RWPE2 (cell line): ENCODE measurements at regions not wholly inside any gene's neighbourhood (a gene's known extent, or its start where the extent isn't known, plus 50 kb on each side); places are given as distances from the start of the nearest gene placed in this dataset.
"Not testable (repeated sequence)": the region's sequence is repeated elsewhere in the genome, so short reads cannot be mapped to it uniquely, and the experiment has no call there.

ENCODE experiments used
- ATAC-seq: fragments of 200-7000 bp; cut with Tn5 transposase; 3 replicates; pipeline ENCODE4 v1.9.1; 2021; ENCODE audit warnings: low read depth
- DNase-seq: peaks from one replicate; pipeline ENCODE4 v3.0.0-alpha.2; 2020; ENCODE audit warnings: low spot score
- H3K27ac ChIP-seq: fragments of 450-650 bp; 2 replicates; pipeline ENCODE4 v1.5.1; 2017; ENCODE audit warnings: mild to moderate bottlenecking; ENCODE audit not compliant: poor library complexity, severe bottlenecking
- H3K27me3 ChIP-seq: fragments of 250-450 bp; sonication (Bioruptor Pico); 2 replicates; pipeline ENCODE4 v1.5.1; 2021; ENCODE audit warnings: mild to moderate bottlenecking, moderate library complexity; ENCODE audit not compliant: insufficient read depth, poor library complexity, severe bottlenecking
- H3K36me3 ChIP-seq: fragments of 250-450 bp; sonication (Bioruptor Pico); 2 replicates; pipeline ENCODE4 v1.5.1; 2020; ENCODE audit warnings: low read depth, mild to moderate bottlenecking, moderate library complexity
- H3K4me1 ChIP-seq: fragments of 250-450 bp; sonication (Bioruptor Pico); 2 replicates; pipeline ENCODE4 v1.5.1; 2021; ENCODE audit warnings: mild to moderate bottlenecking, moderate library complexity; ENCODE audit not compliant: insufficient read depth, poor library complexity, severe bottlenecking
- H3K4me3 ChIP-seq: fragments of 250-450 bp; sonication (Bioruptor Pico); 2 replicates; pipeline ENCODE4 v1.5.1; 2021; ENCODE audit warnings: mild to moderate bottlenecking, moderate library complexity; ENCODE audit not compliant: severe bottlenecking
- H3K9me3 ChIP-seq: fragments of 250-450 bp; sonication (Bioruptor Pico); 2 replicates; pipeline ENCODE4 v1.5.1; 2021; ENCODE audit warnings: mild to moderate bottlenecking, moderate library complexity; ENCODE audit not compliant: severe bottlenecking

DNA sequence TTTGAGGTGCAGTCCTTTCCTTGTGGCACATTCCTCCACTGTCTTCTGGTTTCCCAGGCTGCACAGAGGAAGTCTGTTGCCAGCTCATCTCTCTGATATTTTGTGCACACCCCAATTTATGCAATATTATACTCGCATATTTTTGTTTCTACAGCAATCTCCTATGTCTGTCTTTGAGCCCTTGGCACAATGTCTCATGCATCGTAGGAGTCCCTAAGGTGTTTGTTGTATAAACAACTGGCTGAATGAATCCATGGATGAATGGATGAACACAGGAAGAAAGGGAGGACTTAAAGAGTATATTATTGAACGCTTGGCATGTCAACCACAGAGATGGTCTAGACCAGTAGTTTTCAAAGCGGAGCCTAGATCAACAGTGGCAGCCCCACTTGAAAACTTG is 2907.0 kb downstream of the RPIA start:
- DNase-seq = peak; percentile 71
- Histone ChIP-seq H3K27ac (peak overlapping the region; percentile 98), H3K4me1 (peaks cover 17% of the 10 kb centered on the region)
- ATAC-seq, H3K4me3 ChIP-seq, H3K36me3 ChIP-seq, H3K27me3 ChIP-seq, H3K9me3 ChIP-seq: not testable (repeated sequence)

DNA sequence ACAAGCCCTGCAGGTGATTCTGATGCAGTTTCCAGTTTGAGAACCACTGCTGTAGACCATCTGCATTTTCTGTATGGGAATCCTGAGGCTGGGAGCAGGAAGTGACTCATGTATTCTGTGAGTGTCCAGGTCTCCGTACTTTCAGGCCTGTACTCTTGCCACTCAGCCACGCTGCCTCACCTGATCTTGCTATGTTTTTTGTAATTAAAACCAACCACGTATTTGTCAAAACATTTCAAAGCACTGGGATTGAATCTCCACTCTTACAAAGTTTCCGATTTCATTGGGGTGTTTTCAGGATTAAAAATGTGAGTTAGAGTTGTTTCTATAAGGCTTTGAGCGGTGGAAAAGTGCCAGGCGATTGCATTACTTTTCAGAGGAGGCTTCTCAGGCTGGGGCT is 2907.5 kb downstream of the RPIA start:
- not testable (repeated sequence) for H3K9me3 ChIP-seq, H3K36me3 ChIP-seq, H3K27me3 ChIP-seq, ATAC-seq, H3K4me3 ChIP-seq
- peaks cover 17% of the 10 kb centered on the region for H3K4me1 ChIP-seq
- DNase-seq = peak; percentile 84
- peak overlapping the region; percentile 98 for H3K27ac ChIP-seq

DNA sequence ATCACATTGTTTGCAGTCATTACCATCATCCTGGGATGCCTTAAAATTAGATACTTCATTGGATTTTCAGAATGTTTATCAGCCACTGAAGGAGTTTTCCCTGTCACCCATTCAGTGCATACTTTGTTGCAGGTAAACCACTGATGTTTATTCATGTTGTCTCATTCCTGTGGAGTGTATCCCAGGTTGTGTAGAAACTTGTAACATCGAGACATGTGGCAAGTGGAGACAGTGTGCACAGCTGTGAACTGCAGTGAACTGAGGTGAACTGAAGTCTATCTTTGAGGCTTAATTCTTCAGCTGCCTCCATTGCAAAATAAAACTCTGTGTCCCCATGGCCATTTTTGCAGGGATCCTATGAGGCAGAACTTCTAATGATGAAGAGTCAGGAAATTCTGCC is 2911.4 kb downstream of the RPIA start:
- not testable (repeated sequence) for DNase-seq

DNA sequence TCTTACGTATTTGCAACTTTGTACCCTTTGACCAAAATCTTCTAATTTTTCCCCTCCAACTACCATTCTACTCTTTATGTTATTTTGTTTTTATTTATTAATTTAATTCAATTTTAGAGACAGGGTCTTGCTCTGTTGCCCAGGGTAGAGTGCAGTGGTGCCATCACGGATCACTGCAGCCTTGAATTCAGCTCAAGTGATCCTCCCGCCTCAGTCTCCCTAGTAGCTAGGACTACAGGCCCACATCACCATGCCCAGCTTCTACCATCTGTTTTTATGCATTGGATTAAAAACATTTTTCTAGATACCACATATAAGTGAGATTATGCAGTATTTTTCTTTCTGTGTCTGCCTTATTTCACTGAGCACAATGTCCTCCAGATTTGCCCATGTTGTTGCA is 2912.5 kb downstream of the RPIA start:
- H3K27ac ChIP-seq, DNase-seq, H3K9me3 ChIP-seq, H3K4me3 ChIP-seq, ATAC-seq, H3K36me3 ChIP-seq, H3K4me1 ChIP-seq, H3K27me3 ChIP-seq: not testable (repeated sequence)

More for the DNA sequence above, 2911.4 kb downstream of the RPIA start:
- ATAC-seq, H3K36me3 ChIP-seq, H3K4me3 ChIP-seq, H3K27ac ChIP-seq, H3K27me3 ChIP-seq, H3K9me3 ChIP-seq: not testable (repeated sequence)
- H3K4me1 ChIP-seq = peaks cover 17% of the 10 kb centered on the region

DNA sequence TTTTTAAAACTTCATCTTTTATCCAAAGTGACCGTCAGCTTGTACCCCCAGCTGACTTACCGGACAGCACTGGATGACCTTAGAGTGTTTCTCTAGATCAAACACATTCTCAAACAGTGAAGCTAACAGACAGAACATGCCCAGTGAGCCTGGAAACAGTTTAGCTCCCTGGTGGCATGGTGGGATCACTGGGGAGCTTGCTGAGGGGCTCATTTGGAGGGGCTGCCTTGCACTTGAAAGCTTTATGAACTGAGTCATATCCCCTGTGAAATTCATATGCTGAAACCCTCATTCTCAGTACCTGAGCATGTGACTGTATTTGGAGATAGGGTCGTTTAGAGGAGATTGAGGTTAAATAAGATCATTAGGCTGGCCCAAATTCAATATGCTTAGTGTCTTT is 2913.2 kb downstream of the RPIA start:
- not testable (repeated sequence) for ATAC-seq, H3K36me3 ChIP-seq, H3K4me1 ChIP-seq, DNase-seq, H3K27me3 ChIP-seq, H3K4me3 ChIP-seq, H3K9me3 ChIP-seq, H3K27ac ChIP-seq

DNA sequence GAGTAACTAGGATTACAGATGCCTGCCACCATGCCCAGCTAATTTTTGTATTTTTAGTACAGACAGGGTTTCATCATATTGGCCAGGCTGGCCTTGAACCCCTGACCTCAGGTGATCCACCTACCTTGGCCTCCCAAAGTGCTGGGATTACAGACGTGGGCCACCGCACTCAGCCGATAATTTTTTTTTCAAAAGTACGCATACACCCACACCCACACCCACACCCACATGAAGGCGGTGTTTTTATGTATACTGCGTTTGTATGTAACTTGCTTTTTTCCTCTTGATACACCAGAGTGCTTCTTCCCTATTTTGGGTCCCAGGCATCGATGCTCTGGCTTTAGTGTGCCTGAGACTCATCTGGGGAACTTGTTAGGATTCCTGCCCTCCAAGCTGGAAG is 2932.3 kb downstream of the RPIA start:
- ATAC-seq, H3K4me1 ChIP-seq, H3K4me3 ChIP-seq, H3K9me3 ChIP-seq, H3K27ac ChIP-seq, H3K36me3 ChIP-seq, H3K27me3 ChIP-seq, DNase-seq: not testable (repeated sequence)

DNA sequence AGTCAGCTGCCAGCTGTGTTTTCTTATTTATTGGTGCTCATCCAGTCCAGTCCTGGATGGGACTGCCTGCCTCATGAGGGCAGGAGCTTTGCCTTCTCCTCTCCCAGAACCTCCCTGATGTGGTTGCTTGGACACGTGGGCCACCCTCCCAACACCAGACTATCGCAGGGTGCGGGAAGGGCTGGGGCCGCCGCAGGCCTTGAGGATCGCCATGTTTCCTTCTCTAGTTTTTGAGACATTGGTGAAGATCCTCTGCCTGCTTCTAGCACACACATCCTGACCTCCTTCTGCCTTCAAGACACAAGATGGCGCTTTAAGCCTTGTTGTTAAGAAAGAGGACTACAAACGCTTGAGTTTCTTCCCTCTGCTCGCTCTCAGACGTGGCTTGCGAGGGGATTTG is 2937.0 kb downstream of the RPIA start:
- not testable (repeated sequence) for DNase-seq, ATAC-seq, H3K9me3 ChIP-seq, H3K27ac ChIP-seq, H3K27me3 ChIP-seq, H3K36me3 ChIP-seq, H3K4me1 ChIP-seq, H3K4me3 ChIP-seq

DNA sequence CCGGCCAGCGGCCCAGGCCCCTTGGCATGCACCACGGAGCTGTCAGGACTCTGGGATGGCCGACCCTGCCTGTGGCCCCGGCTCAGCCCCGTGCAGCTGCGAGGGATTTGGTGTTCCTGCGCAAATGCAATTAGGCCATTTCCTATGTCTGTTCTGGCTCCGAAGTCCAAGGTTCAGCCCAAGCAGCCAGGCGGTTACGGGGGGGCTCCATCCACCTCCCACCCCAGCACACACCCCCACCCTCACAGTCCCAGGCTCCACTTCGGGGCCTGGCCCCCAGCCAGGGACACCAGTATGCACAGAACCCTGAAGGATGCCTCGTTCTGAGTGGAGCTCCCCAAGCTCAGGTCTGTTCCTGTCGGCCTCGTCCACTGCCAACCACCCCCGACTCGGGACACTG is 2965.7 kb downstream of the RPIA start:
- peak; percentile 44 for DNase-seq
- H3K9me3 ChIP-seq, H3K27me3 ChIP-seq, ATAC-seq, H3K27ac ChIP-seq, H3K4me3 ChIP-seq, H3K4me1 ChIP-seq, H3K36me3 ChIP-seq: not testable (repeated sequence)

DNA sequence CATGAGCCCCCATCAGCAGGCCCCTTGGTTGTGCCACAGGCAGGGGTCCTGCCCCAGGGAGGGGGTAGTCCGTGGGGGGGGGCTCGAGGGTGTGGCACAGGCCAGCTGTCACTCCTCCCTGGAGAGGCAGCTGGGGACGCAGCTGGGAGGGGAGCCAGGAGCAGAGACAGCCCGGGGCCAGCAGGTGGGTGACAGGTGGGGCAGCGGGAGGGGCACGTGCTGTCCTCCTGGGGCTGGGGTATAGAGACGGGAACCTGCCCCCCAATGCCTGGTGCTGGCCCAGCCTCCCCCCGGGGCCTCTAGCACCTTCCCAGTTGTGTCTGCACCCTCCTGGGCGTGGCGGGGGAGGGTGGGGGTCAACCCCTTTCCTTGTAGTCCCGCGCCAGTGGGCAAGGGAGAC is 2966.9 kb downstream of the RPIA start:
- not testable (repeated sequence) for H3K4me1 ChIP-seq, ATAC-seq, H3K27me3 ChIP-seq, H3K4me3 ChIP-seq, H3K27ac ChIP-seq, H3K9me3 ChIP-seq, DNase-seq, H3K36me3 ChIP-seq

DNA sequence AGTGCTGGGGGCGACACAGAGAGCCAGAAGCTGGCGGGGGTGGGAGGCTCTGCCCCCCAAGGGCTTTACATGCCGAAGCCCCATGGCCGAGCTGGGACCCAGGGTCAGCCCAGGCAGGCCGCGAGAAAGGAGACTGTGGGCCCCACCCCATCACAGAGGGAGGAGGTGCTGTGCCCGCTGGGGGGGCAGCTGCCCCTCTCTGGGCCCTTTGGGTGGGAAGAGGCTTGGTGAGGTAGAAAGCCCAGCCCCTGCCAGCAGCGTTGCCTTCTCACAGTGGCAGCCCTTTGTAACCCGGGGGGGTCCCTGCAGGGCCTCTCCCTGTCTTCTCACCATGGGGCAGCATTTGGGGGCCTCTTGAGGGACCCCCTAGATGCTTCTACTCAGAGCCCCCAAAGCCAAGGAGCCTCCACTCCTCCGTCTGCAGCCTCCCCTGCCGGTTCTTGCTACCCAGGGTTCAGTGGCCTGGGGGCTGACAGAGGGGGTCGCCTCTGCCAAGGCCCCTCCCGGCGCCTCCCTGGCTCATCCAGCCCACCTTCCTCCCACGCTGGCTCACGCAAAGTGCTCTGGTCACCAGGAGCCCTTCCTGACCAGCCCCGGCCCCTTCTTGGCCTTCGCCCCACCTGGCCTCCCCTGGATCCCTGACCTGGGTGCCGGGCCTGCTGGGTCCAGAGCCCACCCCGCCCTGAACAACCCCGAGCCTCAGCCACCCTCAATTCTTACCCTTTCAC is 2967.9 kb downstream of the RPIA start:
- not testable (repeated sequence) for H3K27ac ChIP-seq, H3K36me3 ChIP-seq, H3K4me1 ChIP-seq, H3K27me3 ChIP-seq, H3K9me3 ChIP-seq, ATAC-seq, DNase-seq
- peak overlapping the region; percentile 23 for H3K4me3 ChIP-seq

DNA sequence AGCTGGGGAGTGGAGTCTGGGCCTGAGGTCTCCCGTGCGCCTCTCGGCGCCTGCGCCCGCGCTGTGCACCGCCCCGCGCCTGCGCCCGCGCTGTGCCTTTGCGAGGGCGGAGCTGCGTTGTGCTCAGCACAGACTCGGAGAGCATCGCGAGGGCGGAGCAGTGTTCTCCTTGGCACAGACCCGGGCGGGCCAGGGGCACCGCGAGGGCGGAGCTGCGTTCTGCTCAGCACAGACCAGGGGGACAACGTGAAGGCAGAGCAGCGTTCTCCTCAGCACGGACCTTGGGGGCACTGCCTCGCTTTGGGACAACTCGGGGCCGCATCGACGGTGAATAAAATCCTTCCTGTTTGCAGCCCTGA is 2968.4 kb downstream of the RPIA start:
- not testable (repeated sequence) for H3K4me1 ChIP-seq, DNase-seq, H3K27me3 ChIP-seq, H3K27ac ChIP-seq, H3K36me3 ChIP-seq, H3K9me3 ChIP-seq
- H3K4me3 ChIP-seq = peak overlapping the region; percentile 23
- peak; percentile 98 for ATAC-seq

DNA sequence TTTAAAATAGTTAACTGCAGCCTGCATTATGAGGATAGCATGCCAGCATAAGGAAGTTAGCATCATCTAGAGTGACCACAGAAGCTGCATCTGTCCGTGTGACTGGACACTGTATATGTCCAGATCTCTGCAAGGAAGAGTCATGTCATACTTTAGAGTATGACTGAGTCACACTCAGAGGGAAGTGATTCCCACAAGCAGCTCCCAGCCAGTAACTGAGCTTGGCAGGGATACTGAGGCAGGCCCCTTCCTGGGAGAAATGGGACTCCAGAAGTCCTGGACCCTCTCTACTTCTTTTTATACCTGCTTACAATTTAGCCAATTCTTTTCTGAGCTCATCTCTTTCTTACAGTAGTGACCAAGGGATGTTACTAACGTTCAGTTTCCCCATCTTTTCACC is 2975.9 kb downstream of the RPIA start:
- not testable (repeated sequence) for H3K27me3 ChIP-seq, DNase-seq, H3K4me3 ChIP-seq, ATAC-seq, H3K9me3 ChIP-seq, H3K4me1 ChIP-seq, H3K27ac ChIP-seq, H3K36me3 ChIP-seq
